Sigmoid colon (tissue), 4 donors: ENCODE measurements at regions not wholly inside any gene's neighbourhood (a gene's known extent, or its start where the extent isn't known, plus 50 kb on each side); places are given as distances from the start of the nearest gene placed in this dataset.

Experiments used
- CTCF ChIP-seq, 4 experiments: fragments of 450-650 bp in 3 of 4; fragments of 200-600 bp in 1 of 4; IDR thresholded peaks; one replicate each; pipeline ENCODE4 v1.5.1; 2016 to 2019; ENCODE audit warnings: antibody characterized with exemption in 4 of 4, mild to moderate bottlenecking in 3 of 4, moderate library complexity in 2 of 4
- POLR2A ChIP-seq, 2 donors: fragments of 450-650 bp; IDR thresholded peaks; one replicate each; pipeline ENCODE4 v1.6.1; 2016; ENCODE audit warnings: antibody characterized with exemption in 2 of 2, mild to moderate bottlenecking in 2 of 2, moderate library complexity in 2 of 2
- POLR2AphosphoS5 ChIP-seq, 4 donors: sonication (generic); formaldehyde crosslinking; IDR thresholded peaks; one replicate each; pipeline ENCODE4 v1.6.1; 2017; ENCODE audit warnings: antibody characterized with exemption in 4 of 4

GRCh38 chr2:19176977-19177376 is 181.4 kb downstream of the OSR1 start:
- TF ChIP-seq CTCF (IDR thresholded peaks at IDR 0.05) (no peak), POLR2A (IDR thresholded peaks at IDR 0.05) (no peak), POLR2AphosphoS5 (IDR thresholded peaks at IDR 0.05) (no peak)
